H1 (cell line): ENCODE measurements at regions not wholly inside any gene's neighbourhood (a gene's known extent, or its start where the extent isn't known, plus 50 kb on each side); places are given as distances from the start of the nearest gene placed in this dataset.

ENCODE experiments used
- CHD1 ChIP-seq: IDR thresholded peaks from 2 replicates; pipeline ENCODE4 v1.6.1; 2012; ENCODE audit warnings: low read depth, low read length, improper control_type of control experiment
- JUN ChIP-seq: IDR thresholded peaks from 2 replicates; pipeline ENCODE4 v1.6.1; 2011; ENCODE audit warnings: low read depth, mild to moderate bottlenecking, improper control_type of control experiment, low read length
- POLR2A ChIP-seq, 2 experiments: IDR thresholded peaks; 1 replicate in 1 of 2; 2 replicates in 1 of 2; pipeline ENCODE4 v1.6.1; 2011; ENCODE audit warnings: low read depth in 2 of 2, low read length in 2 of 2, mild to moderate bottlenecking in 2 of 2; ENCODE audit errors: control extremely low read depth in 1 of 2
- YY1 ChIP-seq: IDR thresholded peaks from 2 replicates; pipeline ENCODE4 v1.6.1; 2011; ENCODE audit warnings: low read depth, mild to moderate bottlenecking, low read length
- TF ChIP-seq, protein P1 (sequence below), 3 experiments: IDR thresholded peaks; 1 replicate in 2 of 3; 2 replicates in 1 of 3; pipeline versions ENCODE4 v1.5.1 to v1.6.1; 2011; ENCODE audit warnings: low read length in 3 of 3, mild to moderate bottlenecking in 3 of 3, inconsistent platforms in 2 of 3, low read depth in 1 of 3, moderate library complexity in 1 of 3; ENCODE audit not compliant: insufficient read depth in 1 of 3; ENCODE audit errors: control extremely low read depth in 1 of 3

- TF ChIP-seq YY1 (no peak), JUN (no peak), CHD1 (no peak), POLR2A (IDR thresholded peaks at IDR 0.05; ENCODE audit: control extremely low read depth in 1 of 2, low read depth in 2 of 2, low read length in 2 of 2) (no peak)
- TF ChIP-seq, protein P1, sequence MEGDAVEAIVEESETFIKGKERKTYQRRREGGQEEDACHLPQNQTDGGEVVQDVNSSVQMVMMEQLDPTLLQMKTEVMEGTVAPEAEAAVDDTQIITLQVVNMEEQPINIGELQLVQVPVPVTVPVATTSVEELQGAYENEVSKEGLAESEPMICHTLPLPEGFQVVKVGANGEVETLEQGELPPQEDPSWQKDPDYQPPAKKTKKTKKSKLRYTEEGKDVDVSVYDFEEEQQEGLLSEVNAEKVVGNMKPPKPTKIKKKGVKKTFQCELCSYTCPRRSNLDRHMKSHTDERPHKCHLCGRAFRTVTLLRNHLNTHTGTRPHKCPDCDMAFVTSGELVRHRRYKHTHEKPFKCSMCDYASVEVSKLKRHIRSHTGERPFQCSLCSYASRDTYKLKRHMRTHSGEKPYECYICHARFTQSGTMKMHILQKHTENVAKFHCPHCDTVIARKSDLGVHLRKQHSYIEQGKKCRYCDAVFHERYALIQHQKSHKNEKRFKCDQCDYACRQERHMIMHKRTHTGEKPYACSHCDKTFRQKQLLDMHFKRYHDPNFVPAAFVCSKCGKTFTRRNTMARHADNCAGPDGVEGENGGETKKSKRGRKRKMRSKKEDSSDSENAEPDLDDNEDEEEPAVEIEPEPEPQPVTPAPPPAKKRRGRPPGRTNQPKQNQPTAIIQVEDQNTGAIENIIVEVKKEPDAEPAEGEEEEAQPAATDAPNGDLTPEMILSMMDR (IDR thresholded peaks at IDR 0.05; ENCODE audit: control extremely low read depth in 1 of 3, insufficient read depth in 1 of 3, low read depth in 1 of 3, low read length in 3 of 3), result no peak
These were observed 122.3 kb upstream of the GRIK3 start for GRCh38 chr1:37156646-37157045.
